Ishikawa (cell line): ENCODE measurements at regions not wholly inside any gene's neighbourhood (a gene's known extent, or its start where the extent isn't known, plus 50 kb on each side); places are given as distances from the start of the nearest gene placed in this dataset.

ENCODE experiments used
- CEBPB ChIP-seq: IDR thresholded peaks from 2 replicates; pipeline ENCODE4 v1.6.1; 2012
- CREB1 ChIP-seq: IDR thresholded peaks from 2 replicates; pipeline ENCODE4 v1.6.1; 2012; ENCODE audit warnings: low read depth
- EGR1 ChIP-seq: IDR thresholded peaks from 2 replicates; pipeline ENCODE4 v1.6.1; 2012
- EP300 ChIP-seq: IDR thresholded peaks from 2 replicates; pipeline ENCODE4 v1.6.1; 2012; ENCODE audit warnings: borderline replicate concordance
- FOXM1 ChIP-seq: IDR thresholded peaks from 2 replicates; pipeline ENCODE4 v1.6.1; 2012; ENCODE audit warnings: low read depth, borderline replicate concordance
- NFIC ChIP-seq: IDR thresholded peaks from 2 replicates; pipeline ENCODE4 v1.6.1; 2012
- RAD21 ChIP-seq: IDR thresholded peaks from 2 replicates; pipeline ENCODE4 v1.6.1; 2012; ENCODE audit warnings: low read depth
- TAF1 ChIP-seq: IDR thresholded peaks from 2 replicates; pipeline ENCODE4 v1.6.1; 2012; ENCODE audit warnings: low read depth, mild to moderate bottlenecking
- YY1 ChIP-seq: IDR thresholded peaks from 2 replicates; pipeline ENCODE4 v1.6.1; 2012; ENCODE audit warnings: low read depth
- TF ChIP-seq, protein P1 (sequence below): IDR thresholded peaks from 2 replicates; pipeline ENCODE4 v1.6.1; 2012; ENCODE audit warnings: low read depth, mild to moderate bottlenecking
- TF ChIP-seq, protein P2 (sequence below): IDR thresholded peaks from 2 replicates; pipeline ENCODE4 v1.6.1; 2012
- TF ChIP-seq, protein P3 (sequence below): IDR thresholded peaks from 2 replicates; pipeline ENCODE4 v1.6.1; 2012

DNA sequence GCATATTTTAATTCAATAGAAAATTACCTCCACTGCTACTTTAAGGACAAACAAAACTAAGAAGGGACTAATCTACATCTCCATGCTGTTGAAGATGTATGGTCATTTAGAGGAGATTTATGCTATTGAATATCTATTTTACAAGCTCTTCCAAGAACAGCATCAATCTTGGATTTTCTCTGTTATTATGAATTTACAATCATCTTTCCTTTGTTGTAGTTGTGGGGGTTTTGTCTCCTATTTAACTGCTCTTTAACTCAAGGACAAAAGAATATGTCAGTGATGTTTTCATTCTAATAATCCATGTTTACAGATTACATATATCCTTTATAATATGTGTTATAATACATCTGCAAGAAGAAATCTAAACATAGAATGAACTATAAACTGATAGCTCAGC is 907.8 kb downstream of the ROBO2 start:
- TF ChIP-seq CEBPB (no peak), EP300 (no peak), CREB1 (no peak), RAD21 (no peak), YY1 (no peak), TAF1 (no peak), NFIC (no peak), EGR1 (no peak), FOXM1 (no peak)
- TF ChIP-seq, protein P1, sequence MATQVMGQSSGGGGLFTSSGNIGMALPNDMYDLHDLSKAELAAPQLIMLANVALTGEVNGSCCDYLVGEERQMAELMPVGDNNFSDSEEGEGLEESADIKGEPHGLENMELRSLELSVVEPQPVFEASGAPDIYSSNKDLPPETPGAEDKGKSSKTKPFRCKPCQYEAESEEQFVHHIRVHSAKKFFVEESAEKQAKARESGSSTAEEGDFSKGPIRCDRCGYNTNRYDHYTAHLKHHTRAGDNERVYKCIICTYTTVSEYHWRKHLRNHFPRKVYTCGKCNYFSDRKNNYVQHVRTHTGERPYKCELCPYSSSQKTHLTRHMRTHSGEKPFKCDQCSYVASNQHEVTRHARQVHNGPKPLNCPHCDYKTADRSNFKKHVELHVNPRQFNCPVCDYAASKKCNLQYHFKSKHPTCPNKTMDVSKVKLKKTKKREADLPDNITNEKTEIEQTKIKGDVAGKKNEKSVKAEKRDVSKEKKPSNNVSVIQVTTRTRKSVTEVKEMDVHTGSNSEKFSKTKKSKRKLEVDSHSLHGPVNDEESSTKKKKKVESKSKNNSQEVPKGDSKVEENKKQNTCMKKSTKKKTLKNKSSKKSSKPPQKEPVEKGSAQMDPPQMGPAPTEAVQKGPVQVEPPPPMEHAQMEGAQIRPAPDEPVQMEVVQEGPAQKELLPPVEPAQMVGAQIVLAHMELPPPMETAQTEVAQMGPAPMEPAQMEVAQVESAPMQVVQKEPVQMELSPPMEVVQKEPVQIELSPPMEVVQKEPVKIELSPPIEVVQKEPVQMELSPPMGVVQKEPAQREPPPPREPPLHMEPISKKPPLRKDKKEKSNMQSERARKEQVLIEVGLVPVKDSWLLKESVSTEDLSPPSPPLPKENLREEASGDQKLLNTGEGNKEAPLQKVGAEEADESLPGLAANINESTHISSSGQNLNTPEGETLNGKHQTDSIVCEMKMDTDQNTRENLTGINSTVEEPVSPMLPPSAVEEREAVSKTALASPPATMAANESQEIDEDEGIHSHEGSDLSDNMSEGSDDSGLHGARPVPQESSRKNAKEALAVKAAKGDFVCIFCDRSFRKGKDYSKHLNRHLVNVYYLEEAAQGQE: no peak
- TF ChIP-seq, protein P2, sequence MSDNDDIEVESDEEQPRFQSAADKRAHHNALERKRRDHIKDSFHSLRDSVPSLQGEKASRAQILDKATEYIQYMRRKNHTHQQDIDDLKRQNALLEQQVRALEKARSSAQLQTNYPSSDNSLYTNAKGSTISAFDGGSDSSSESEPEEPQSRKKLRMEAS: no peak
- TF ChIP-seq, protein P3, sequence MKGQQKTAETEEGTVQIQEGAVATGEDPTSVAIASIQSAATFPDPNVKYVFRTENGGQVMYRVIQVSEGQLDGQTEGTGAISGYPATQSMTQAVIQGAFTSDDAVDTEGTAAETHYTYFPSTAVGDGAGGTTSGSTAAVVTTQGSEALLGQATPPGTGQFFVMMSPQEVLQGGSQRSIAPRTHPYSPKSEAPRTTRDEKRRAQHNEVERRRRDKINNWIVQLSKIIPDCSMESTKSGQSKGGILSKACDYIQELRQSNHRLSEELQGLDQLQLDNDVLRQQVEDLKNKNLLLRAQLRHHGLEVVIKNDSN: no peak
